NCI-H128 (cell line): ENCODE measurements at regions not wholly inside any gene's neighbourhood (a gene's known extent, or its start where the extent isn't known, plus 50 kb on each side); places are given as distances from the start of the nearest gene placed in this dataset.

Experiments
- DNase-seq: peaks from one replicate; lab custom pipeline; 2025; ENCODE audit not compliant: unreplicated experiment; lab: John Stamatoyannopoulos, UW

DNA sequence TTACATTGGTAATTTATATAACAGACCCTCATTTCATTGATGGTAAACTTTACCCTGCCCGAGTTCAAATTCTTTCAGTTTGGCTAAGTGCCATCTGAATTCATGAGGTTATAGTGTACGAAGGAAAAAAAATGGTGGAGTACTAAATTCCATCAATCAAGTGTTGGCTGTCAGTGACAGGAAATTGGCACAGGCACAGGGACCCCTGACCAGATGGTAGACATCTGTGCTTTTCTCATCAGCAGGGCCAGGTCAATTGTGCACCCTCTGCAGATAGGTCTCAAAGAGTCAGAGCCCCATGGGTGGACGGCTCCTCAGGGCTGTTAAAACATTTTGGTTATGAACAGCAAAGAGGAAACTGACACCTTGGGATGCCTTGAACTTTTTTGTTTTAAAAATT is 439.2 kb downstream of the SETBP1 start:
- no peak for DNase-seq

GRCh38 chr18:45121146-45121545 is 440.5 kb downstream of the SETBP1 start:
- no peak for DNase-seq

DNA sequence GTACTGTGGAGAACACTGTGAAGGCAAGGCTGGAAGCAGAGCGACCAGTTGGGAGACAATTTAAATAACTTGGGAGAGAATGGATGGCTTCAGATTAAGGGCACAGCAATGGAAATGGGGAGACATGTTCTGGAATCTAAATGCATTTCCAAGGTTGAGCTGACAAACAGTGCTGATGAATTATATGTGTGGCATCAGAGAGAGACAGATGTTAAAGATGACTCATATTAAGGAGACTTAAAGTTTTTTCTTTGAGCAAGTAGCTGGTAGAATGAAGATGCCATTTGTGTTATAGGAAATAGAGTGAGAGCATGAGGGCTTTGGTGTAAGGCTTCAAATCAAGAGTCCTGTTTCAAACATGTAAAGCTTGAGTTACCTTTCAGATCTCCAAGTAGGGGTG is 441.8 kb downstream of the SETBP1 start:
- no peak for DNase-seq

DNA sequence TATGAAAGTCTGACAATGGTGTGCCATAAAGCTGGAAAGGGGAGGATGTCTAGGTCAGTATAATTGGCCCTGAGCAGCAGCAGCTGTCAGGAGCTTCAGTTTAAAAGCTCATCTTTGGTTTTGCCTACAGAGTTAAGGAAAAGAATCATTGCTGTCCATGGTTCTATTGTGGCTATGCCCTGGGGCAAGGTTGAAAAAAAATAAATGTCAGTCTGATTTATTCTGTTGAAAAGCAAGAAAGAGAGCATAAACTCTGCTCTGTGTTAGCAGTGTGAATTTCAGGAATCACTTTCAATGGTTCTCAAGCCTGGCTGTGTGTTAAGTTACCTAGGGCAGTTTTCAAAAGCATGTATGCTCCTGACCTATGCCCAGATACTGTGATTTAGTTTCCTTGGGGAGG is 446.7 kb downstream of the SETBP1 start:
- no peak for DNase-seq

DNA sequence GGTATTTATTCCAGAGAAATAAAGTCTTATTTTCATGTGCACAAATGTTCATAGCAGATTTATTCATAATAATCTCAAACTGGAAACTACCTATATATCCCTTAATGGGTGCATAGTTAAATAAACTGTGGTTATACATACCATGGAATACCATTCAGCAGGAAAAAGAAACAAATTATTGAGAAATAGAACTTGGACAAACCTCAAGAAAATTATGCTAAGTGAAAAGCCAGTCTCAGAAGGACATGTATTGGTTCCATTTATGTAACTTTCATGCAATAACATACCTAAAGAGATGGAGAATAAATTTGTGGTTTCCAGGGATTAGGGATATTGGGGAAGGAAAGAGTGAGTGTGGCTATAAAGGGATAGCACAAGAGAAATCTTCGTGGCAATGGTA is 452.6 kb downstream of the SETBP1 start:
- no peak for DNase-seq

DNA sequence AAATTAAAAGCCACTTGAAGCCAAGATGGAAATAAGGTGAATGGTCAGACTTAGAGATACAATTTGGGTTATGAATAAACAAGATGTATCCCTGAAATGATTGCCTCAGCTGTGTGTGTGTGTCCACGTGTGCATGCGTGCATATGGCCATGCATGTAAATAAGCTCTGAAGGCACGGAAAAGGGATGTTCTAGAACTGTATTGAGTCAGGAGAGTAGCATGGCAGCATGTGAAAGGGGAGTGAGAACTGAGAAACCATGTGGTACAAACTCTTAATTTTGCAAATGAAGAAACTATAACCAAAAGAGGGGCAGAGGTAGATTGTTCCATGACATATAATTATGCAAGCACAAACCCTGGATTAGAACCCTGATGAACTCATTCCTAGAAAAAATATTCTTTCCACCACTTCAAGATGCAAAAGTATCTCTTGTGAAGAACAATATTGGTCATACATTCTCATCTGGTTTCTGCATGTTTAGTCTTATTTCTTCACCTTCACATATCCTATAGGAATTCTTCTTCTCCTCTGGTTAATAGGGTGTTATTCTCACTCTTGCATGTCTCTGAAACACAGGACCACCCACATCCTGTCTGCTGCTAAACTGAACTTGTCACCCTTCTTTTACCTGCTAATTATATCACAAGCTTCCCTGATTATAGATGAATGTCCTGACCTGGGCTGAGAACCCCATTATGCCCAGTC is 455.8 kb downstream of the SETBP1 start:
- no peak for DNase-seq

GRCh38 chr18:45137087-45137419 is 456.4 kb downstream of the SETBP1 start:
- no peak for DNase-seq

DNA sequence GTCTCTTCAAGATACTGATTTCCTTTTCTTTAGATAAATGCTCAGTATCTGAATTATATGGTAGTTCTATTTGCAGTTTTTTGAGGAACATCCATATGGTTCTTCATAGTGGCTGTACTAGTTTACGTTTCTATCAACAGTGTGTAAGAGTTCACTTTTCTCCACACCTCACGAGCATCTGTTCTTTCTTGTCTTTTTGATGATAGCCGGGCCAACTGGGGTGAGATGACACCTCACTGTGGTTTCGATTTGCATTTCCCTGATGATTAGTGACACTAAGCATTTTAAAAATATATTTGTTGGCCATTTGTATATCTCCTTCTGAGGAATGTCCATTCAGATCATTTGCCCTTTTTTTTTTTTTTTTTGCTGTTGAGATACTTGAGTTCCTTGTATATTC is 458.8 kb downstream of the SETBP1 start:
- no peak for DNase-seq

DNA sequence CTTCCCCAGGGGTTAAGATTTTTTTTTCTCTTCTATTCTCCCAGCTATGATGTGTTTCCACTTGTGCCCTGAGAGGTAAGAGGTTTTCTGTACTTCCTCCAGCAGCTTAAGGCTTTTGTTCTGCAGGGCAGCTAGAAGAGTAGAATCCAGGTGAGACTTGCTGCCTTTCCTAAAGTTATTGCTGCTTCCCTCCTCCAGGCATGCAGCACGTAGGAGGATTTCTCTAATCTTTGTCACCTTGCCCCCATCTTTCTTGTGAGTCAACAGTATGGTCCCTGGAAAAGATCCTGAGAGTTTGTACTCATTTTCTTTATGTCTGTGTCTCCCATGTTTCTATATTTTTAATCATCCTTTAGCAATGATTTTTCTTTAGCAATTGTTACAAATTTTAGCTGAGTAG is 462.2 kb downstream of the SETBP1 start:
- DNase-seq: no peak

GRCh38 chr18:45149712-45150111 is 465.6 kb upstream of the SLC14A2 start:
- DNase-seq: no peak

DNA sequence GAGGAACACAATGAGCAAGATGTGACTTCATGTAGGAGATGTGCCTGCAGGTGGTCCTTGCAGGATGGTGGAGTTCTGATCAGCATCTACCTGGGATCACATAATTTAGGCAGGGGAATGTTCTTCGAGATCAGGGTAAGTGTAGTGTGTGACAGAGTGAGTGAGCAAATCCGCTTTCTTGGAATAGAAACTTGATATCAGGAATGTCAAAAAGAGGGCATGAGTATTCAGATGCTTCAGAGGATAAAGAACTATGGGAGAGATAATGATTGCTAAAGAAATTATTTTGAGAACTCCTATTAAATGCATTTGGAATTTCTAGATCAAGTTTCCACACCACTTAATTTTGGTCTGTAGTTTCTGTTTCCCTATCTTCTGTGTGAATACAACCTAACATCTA is 463.6 kb upstream of the SLC14A2 start:
- DNase-seq: no peak

DNA sequence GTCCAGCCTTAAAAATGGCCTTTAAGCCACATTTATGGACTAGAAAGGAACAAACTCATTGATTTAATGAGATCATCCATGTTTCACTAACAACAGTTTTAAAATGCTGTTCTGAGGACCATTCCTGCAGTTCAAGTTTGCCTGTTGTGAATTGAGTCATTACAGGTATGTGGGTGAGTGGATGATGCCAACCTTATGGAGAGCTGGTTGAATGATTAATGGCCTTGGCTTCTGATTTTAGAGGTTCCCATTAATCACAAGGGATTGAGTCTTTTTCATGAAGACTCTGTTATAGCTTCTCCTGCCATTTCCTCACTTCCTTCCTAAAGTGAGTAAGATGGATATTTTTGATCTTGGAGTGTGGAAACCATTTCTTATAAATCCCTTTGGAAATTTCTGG is 459.8 kb upstream of the SLC14A2 start:
- DNase-seq: no peak

DNA sequence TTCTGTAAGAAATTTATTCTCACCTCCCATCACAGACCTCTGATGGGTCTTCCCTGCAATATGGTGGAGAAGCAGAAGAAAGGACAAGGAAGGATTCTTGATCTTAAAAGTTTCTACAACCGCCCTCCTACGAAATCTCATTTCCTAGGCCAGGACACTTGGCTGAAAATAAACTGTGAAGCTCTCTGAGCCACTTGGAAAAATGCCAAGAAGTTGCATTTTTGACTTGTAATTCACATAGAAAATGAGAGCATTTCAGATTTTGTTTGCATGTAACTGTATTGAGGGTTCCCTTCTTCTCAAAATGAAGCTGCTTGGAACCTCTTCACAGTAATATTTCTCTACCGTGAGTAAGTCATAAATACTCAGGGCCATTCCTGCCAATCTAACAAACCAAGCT is 458.3 kb upstream of the SLC14A2 start:
- no peak for DNase-seq

DNA sequence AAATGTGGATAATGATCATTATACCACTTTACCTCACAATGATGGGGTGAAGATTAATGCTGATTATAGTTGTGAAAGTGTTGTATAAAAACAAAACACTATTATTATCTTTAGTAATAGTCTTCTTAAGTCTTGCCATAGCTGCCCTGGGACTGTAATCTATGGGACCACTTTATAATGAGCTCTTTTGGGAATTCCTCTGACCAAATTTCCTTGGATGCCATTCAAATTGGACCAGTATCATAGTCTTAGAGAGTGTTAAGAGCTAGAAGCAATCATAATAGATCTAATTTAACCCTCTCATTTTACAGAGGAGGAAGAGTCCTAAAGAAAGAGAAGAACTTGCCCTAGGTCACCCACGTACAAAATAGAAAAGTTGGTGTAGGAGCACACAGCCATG is 457.7 kb upstream of the SLC14A2 start:
- DNase-seq: no peak

DNA sequence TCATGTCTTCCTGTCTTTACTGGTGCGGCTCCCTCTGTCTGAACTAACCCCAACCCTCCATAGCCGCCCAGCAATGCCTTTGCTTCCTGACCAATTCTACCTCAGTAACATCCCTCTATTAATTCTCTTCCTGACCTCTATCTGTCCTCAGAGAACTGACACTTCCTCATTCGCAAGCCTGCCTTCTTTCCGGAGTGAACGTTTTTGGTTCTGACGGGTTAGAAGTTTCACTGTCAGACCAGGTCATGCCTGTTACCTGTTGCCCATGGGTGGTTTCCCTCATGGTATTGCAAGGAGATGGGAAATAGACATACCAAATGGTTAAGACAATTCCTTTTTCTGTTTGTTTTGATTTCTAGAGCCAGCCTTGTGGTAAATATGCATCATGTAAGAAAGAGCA is 453.4 kb upstream of the SLC14A2 start:
- no peak for DNase-seq

GRCh38 chr18:45163871-45164270 is 451.4 kb upstream of the SLC14A2 start:
- no peak for DNase-seq

DNA sequence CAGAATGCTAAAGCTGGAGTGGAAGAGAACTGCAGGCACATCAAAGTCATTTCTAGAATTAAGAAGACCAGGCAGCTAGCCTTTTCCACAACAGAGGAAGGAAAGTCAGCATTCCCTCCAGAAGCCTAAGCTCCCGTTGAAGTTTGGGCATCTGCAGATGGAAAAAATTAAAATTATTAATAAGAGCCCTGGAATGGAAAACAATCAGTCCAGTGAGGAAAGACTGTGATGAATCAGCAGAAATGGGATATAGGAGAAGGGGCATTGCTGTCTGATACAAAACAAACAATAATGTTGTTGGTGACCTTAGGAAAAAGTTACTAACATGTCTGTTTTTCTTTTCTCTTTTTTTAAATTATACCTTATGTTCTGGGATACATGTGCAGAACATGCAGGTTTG is 450.7 kb upstream of the SLC14A2 start:
- no peak for DNase-seq

- DNase-seq: no peak
Observed at GRCh38 chr18:45165176-45165713, 450.0 kb upstream of the SLC14A2 start.

GRCh38 chr18:45165871-45166270 is 449.4 kb upstream of the SLC14A2 start:
- no peak for DNase-seq

- no peak for DNase-seq
Observed at GRCh38 chr18:45166341-45166835, 448.9 kb upstream of the SLC14A2 start.

DNA sequence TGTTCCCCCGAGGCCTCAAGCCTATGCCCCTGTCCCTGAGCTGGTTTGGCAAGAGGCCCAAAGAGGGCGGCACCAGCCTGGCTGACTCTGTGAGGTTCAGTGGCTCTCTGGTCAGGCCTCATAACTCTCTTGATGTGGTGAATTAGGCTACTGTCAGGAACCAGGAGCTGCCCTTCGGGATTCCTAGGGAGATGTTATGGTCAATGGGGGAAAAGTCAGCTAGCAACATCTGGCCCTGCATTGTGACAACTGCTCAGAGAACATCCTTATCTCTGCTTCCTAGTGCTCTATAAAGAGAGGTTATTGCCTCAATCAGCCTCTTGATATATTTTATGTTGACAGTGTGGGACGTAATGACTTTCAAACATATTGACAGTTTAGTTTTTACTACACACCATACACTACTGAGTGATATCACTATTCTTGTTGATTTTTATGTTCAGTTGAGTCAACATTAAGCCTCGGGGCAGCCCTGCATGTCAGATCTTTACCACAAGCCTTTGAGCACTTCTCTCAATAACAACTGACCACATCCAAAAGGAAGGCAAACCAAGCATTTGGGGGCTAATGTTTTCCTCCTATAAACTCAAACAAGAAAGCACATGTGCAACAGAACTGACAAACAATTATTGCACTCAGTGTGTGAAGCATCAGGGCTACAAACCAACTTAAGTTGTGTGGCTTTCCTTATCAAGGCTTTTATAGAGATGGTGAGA is 448.3 kb upstream of the SLC14A2 start:
- no peak for DNase-seq

DNA sequence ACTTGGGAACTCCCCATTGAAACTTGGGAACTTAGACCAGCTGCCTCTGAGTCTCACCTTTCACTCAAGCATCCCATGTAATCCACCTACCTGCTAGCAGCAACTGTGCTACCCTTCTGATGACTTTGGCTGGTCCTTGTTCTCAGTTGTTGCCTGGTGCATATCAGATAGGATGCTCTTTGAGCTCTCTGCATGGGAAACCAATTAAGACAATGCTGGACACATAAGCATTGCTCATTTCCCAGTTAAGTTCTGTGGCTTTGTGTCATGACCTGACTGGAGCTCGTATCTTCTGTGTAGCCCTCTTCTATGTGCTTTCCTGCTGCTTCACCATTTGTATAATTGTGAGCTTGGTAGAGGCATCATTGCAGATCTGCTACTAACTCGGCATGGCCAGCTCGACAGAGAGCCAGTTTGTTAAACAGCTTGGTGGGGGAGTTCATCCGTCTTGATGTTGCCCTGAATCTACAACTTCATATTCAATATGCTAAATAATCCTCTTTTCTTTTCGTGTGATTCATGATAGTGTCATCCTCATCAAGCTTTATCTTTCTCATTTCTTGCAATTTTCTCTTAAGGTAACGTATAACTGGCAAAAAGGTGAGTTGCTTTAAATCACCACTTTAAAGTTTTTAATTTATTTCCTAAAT is 447.5 kb upstream of the SLC14A2 start:
- no peak for DNase-seq
